CD14-positive monocyte (primary cell): ENCODE measurements at regions not wholly inside any gene's neighbourhood (a gene's known extent, or its start where the extent isn't known, plus 50 kb on each side); places are given as distances from the start of the nearest gene placed in this dataset.

Source experiments
- DNase-seq, 3 donors: peaks; one replicate each; pipeline ENCODE4 v3.0.0-alpha.2; 2011 to 2022
- H2AFZ ChIP-seq: 2 replicates; pipeline ENCODE4 v1.6.0; 2012; ENCODE audit warnings: mild to moderate bottlenecking, low read depth, low read length, inconsistent platforms; ENCODE audit not compliant: insufficient read depth, poor library complexity, severe bottlenecking
- H3K27ac ChIP-seq, 2 donors: 1 replicate in 1 of 2; 2 replicates in 1 of 2; pipeline ENCODE4 v1.5.1; 2012 to 2013; ENCODE audit warnings: low read length in 2 of 2, control low read depth in 1 of 2, inconsistent platforms in 1 of 2, low read depth in 1 of 2, mild to moderate bottlenecking in 1 of 2
- H3K27me3 ChIP-seq, 2 donors: one replicate each; pipeline versions ENCODE4 v1.6.0 to v1.6.1; 2011 to 2013; ENCODE audit warnings: low read length in 2 of 2; ENCODE audit not compliant: control insufficient read depth in 2 of 2, insufficient read depth in 2 of 2
- H3K36me3 ChIP-seq, 2 donors: replicated peaks in 1 of 2; 1 replicate in 1 of 2; 2 replicates in 1 of 2; pipeline versions ENCODE4 v1.5.1 to v1.6.1; 2012 to 2013; ENCODE audit warnings: low read length in 2 of 2, control low read depth in 1 of 2, inconsistent platforms in 1 of 2, mild to moderate bottlenecking in 1 of 2; ENCODE audit not compliant: insufficient read depth in 2 of 2, control insufficient read depth in 1 of 2
- H3K4me1 ChIP-seq, 2 donors: 1 replicate in 1 of 2; 2 replicates in 1 of 2; pipeline versions ENCODE4 v1.5.1 to v1.6.1; 2012 to 2013; ENCODE audit warnings: low read length in 2 of 2, control low read depth in 1 of 2, inconsistent platforms in 1 of 2, mild to moderate bottlenecking in 1 of 2, moderate library complexity in 1 of 2; ENCODE audit not compliant: insufficient read depth in 2 of 2, control insufficient read depth in 1 of 2
- H3K4me2 ChIP-seq: replicated peaks from 2 replicates; pipeline ENCODE3; 2012; ENCODE audit warnings: low read length, moderate library complexity, mild to moderate bottlenecking; ENCODE audit not compliant: poor library complexity, severe bottlenecking; ENCODE audit errors: extremely low read depth
- H3K4me3 ChIP-seq, 3 experiments: fragments of 200-600 bp in 1 of 3; sonication (generic) in 1 of 3; replicated peaks in 1 of 3; 1 replicate in 2 of 3; 2 replicates in 1 of 3; pipeline ENCODE4 v1.5.1; 2011 to 2013; ENCODE audit warnings: low read length in 3 of 3, mild to moderate bottlenecking in 3 of 3, control low read depth in 2 of 3, low read depth in 2 of 3, inconsistent platforms in 1 of 3, moderate library complexity in 1 of 3
- H3K79me2 ChIP-seq: 2 replicates; pipeline ENCODE4 v1.6.0; 2012; ENCODE audit warnings: mild to moderate bottlenecking, control low read depth, inconsistent platforms, low read length, moderate library complexity; ENCODE audit not compliant: insufficient read depth
- H3K9ac ChIP-seq: 2 replicates; pipeline ENCODE4 v1.6.0; 2017; ENCODE audit warnings: low read length, mild to moderate bottlenecking; ENCODE audit not compliant: insufficient read depth, poor library complexity, severe bottlenecking
- H3K9me3 ChIP-seq, 2 donors: replicated peaks in 1 of 2; 1 replicate in 1 of 2; 2 replicates in 1 of 2; pipeline versions ENCODE4 v1.5.1 to v1.6.1; 2012 to 2013; ENCODE audit warnings: low read length in 2 of 2, control low read depth in 1 of 2; ENCODE audit not compliant: control insufficient read depth in 1 of 2, insufficient read depth in 1 of 2
- H4K20me1 ChIP-seq: 2 replicates; pipeline ENCODE4 v1.6.0; 2012; ENCODE audit warnings: mild to moderate bottlenecking, low read length, control low read depth, moderate library complexity; ENCODE audit not compliant: insufficient read depth
- H3K27ac Mint-ChIP-seq, 7 donors: one replicate each; pipeline ENCODE4 v1.8.0; 2020; ENCODE audit warnings: mild to moderate bottlenecking in 7 of 7, mixed read lengths in 7 of 7, moderate library complexity in 6 of 7, inconsistent platforms in 2 of 7
- H3K27me3 Mint-ChIP-seq, 3 donors: one replicate each; pipeline ENCODE4 v1.8.0; 2021 to 2022; ENCODE audit warnings: low read depth in 3 of 3, mild to moderate bottlenecking in 3 of 3, mixed read lengths in 3 of 3, moderate library complexity in 3 of 3, inconsistent platforms in 1 of 3
- H3K36me3 Mint-ChIP-seq, 2 donors: one replicate each; pipeline ENCODE4 v1.8.0; 2020; ENCODE audit warnings: mixed read lengths in 2 of 2, inconsistent platforms in 1 of 2, mild to moderate bottlenecking in 1 of 2
- H3K4me1 Mint-ChIP-seq: one replicate; pipeline ENCODE4 v1.8.0; 2020; ENCODE audit warnings: mild to moderate bottlenecking, mixed read lengths
- H3K4me3 Mint-ChIP-seq, 2 donors: one replicate each; pipeline ENCODE4 v1.8.0; 2020; ENCODE audit warnings: mild to moderate bottlenecking in 2 of 2, mixed read lengths in 2 of 2, moderate library complexity in 1 of 2
- H3K9me3 Mint-ChIP-seq, 7 donors: one replicate each; pipeline ENCODE4 v1.8.0; 2020 to 2022; ENCODE audit warnings: mixed read lengths in 7 of 7, mild to moderate bottlenecking in 6 of 7, moderate library complexity in 6 of 7, inconsistent platforms in 2 of 7
- WGBS: methylation state at CpG from one replicate; pipeline ENCODE4 v1.1.5; 2013; ENCODE audit warnings: missing lambda C conversion rate; ENCODE audit not compliant: insufficient coverage; 5-methylcytosine and 5-hydroxymethylcytosine counted together
- intact Hi-C, 2 donors: fragments of 100-400 bp; cut with micrococcal nuclease; formaldehyde crosslinking; loops; one replicate each; pipeline versions ENCODE4 v1.15.0 to v1.15.1; 2023
- TF ChIP-seq, protein P1 (sequence below): fragments of 200-600 bp; IDR thresholded peaks from one replicate; pipeline ENCODE4 v1.8.0; 2022; ENCODE audit warnings: antibody characterized with exemption, mild to moderate bottlenecking

DNA sequence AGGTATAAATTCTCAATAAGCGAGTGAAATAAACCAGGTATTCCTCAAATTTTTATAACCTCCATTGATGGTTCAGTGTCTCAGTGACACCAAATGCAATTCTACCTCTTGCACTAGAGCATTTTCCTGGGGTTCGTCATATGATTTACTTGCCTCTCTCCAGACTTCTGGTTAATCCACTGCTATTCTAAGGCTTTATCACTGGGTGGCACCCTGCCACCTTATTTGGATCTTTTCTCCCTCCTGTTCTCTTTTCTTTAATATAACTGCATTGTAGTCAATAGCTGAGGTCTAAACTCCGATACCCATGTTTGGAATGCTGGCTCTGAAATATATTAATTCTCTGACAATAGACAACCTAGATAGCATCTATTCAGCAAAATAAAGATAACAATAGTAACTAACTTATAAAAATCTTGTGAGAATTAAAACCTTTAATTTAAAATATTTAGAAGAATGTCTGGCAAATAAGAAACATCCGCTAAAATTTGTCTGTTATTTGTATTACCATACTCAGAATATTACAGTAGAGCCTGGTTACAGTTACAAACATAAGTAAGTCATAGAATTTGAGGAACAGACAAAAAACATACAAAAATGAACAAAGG is 436.4 kb downstream of the PLA2G4A start:
- no peaks in the 10 kb centered on the region for H3K4me1 Mint-ChIP-seq
- no peak overlapping the region for H3K27ac Mint-ChIP-seq
- Histone ChIP-seq H3K36me3 (no peaks in the 10 kb centered on the region), H3K4me1 (no peaks in the 10 kb centered on the region), H3K9ac (no peak overlapping the region), H3K79me2 (no peaks in the 10 kb centered on the region), H3K27me3 (no peaks in the 10 kb centered on the region), H3K4me3 (no peak overlapping the region), H3K9me3 (no peaks in the 10 kb centered on the region), H2AFZ (no peak overlapping the region), H3K27ac (no peak overlapping the region), H3K4me2 (no peak overlapping the region), H4K20me1 (no peaks in the 10 kb centered on the region)
- peaks cover 0 to under 1% (median 0%) of the 10 kb centered on the region in 3 donors for H3K27me3 Mint-ChIP-seq
- no peak overlapping the region for H3K4me3 Mint-ChIP-seq
- TF ChIP-seq, protein P1, sequence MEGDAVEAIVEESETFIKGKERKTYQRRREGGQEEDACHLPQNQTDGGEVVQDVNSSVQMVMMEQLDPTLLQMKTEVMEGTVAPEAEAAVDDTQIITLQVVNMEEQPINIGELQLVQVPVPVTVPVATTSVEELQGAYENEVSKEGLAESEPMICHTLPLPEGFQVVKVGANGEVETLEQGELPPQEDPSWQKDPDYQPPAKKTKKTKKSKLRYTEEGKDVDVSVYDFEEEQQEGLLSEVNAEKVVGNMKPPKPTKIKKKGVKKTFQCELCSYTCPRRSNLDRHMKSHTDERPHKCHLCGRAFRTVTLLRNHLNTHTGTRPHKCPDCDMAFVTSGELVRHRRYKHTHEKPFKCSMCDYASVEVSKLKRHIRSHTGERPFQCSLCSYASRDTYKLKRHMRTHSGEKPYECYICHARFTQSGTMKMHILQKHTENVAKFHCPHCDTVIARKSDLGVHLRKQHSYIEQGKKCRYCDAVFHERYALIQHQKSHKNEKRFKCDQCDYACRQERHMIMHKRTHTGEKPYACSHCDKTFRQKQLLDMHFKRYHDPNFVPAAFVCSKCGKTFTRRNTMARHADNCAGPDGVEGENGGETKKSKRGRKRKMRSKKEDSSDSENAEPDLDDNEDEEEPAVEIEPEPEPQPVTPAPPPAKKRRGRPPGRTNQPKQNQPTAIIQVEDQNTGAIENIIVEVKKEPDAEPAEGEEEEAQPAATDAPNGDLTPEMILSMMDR, result no peak
- intact Hi-C loops, result no loop called here
- DNase-seq, result no peak
- H3K36me3 Mint-ChIP-seq, result no peaks in the 10 kb centered on the region
- WGBS, result 56% methylated on average over 2 of the region's 4 CpGs
- H3K9me3 Mint-ChIP-seq, result no peaks in the 10 kb centered on the region

GRCh38 chr1:187266051-187266450 is 437.3 kb downstream of the PLA2G4A start:
- H3K9me3 Mint-ChIP-seq, result no peaks in the 10 kb centered on the region
- H3K36me3 Mint-ChIP-seq, result no peaks in the 10 kb centered on the region
- no peaks in the 10 kb centered on the region for H3K27me3 ChIP-seq
- H3K4me3 Mint-ChIP-seq, result no peak overlapping the region
- H3K4me1 ChIP-seq, result no peaks in the 10 kb centered on the region
- WGBS, result 81% methylated on average over 3 of the region's 4 CpGs
- H3K4me2 ChIP-seq, result no peak overlapping the region
- intact Hi-C loops, result no loop called here
- H3K79me2 ChIP-seq, result no peaks in the 10 kb centered on the region
- TF ChIP-seq, protein P1, result no peak
- H3K9ac ChIP-seq, result no peak overlapping the region
- no peaks in the 10 kb centered on the region for H4K20me1 ChIP-seq
- H3K36me3 ChIP-seq, result no peaks in the 10 kb centered on the region
- no peak for DNase-seq
- no peaks in the 10 kb centered on the region for H3K4me1 Mint-ChIP-seq
- H3K4me3 ChIP-seq, result no peak overlapping the region
- H2AFZ ChIP-seq, result no peak overlapping the region
- no peak overlapping the region for H3K27ac Mint-ChIP-seq
- H3K9me3 ChIP-seq, result no peaks in the 10 kb centered on the region
- no peaks in the 10 kb centered on the region for H3K27me3 Mint-ChIP-seq
- H3K27ac ChIP-seq, result no peak overlapping the region
